ENCODE measurements at regions not wholly inside any gene's neighbourhood (a gene's known extent, or its start where the extent isn't known, plus 50 kb on each side); places are given as distances from the start of the nearest gene placed in this dataset.

- H3K9me3 Mint-ChIP-seq, result no peaks in the 10 kb centered on the region
- DNase-seq (no peak), ATAC-seq (ENCODE audit: low read depth) (no peak)
- TF ChIP-seq CTCF (IDR thresholded peaks at IDR 0.05), result no peak
- peaks cover 3% of the 10 kb centered on the region for H3K4me1 Mint-ChIP-seq
- no peaks in the 10 kb centered on the region for H3K27me3 Mint-ChIP-seq
- CTCF ChIA-PET, result no interaction called here
- no peak overlapping the region for H3K27ac Mint-ChIP-seq
- no peaks in the 10 kb centered on the region for H3K36me3 Mint-ChIP-seq (ENCODE audit: low read depth)
- no peak overlapping the region for H3K4me3 Mint-ChIP-seq
- intact Hi-C loops (cut with micrococcal nuclease), result no loop called here
- POLR2A ChIA-PET, result no interaction called here
Measured at GRCh38 chrX:1012678-1013300, 199.7 kb downstream of the CRLF2 start.

GRCh38 chrX:1011691-1012283 is 200.7 kb downstream of the CRLF2 start:
- no peak for DNase-seq
- ATAC-seq (ENCODE audit: low read depth), result no peak
- peaks cover 3% of the 10 kb centered on the region for H3K4me1 Mint-ChIP-seq

GRCh38 chrX:1009771-1010170 is 202.7 kb downstream of the CRLF2 start:
- intact Hi-C loops (cut with micrococcal nuclease), result no loop called here
- no peaks in the 10 kb centered on the region for H3K27me3 Mint-ChIP-seq
- H3K4me1 Mint-ChIP-seq, result peaks cover 3% of the 10 kb centered on the region

More at GRCh38 chrX:1011691-1012283, 200.7 kb downstream of the CRLF2 start:
- no peaks in the 10 kb centered on the region for H3K36me3 Mint-ChIP-seq (ENCODE audit: low read depth)
- H3K9me3 Mint-ChIP-seq, result no peaks in the 10 kb centered on the region
- TF ChIP-seq CTCF (IDR thresholded peaks at IDR 0.05), result no peak
- H3K27ac Mint-ChIP-seq, result no peak overlapping the region
- ChIA-PET CTCF (no interaction called here), POLR2A (no interaction called here)
- intact Hi-C loops (cut with micrococcal nuclease), result no loop called here
- no peaks in the 10 kb centered on the region for H3K27me3 Mint-ChIP-seq
- no peak overlapping the region for H3K4me3 Mint-ChIP-seq

GRCh38 chrX:1006156-1006730 is 206.2 kb downstream of the CRLF2 start:
- ATAC-seq (ENCODE audit: low read depth), result no peak

More at GRCh38 chrX:1009771-1010170, 202.7 kb downstream of the CRLF2 start:
- Mint-ChIP-seq H3K4me3 (no peak overlapping the region), H3K27ac (no peak overlapping the region), H3K36me3 (ENCODE audit: low read depth) (no peaks in the 10 kb centered on the region), H3K9me3 (no peaks in the 10 kb centered on the region)
- no peak for TF ChIP-seq CTCF (IDR thresholded peaks at IDR 0.05)
- ChIA-PET POLR2A (no interaction called here), CTCF (no interaction called here)
- ATAC-seq (ENCODE audit: low read depth) (no peak), DNase-seq (no peak)

More at GRCh38 chrX:1006156-1006730, 206.2 kb downstream of the CRLF2 start:
- DNase-seq, result no peak
- no peak for TF ChIP-seq CTCF (IDR thresholded peaks at IDR 0.05)
- ChIA-PET CTCF (no interaction called here), POLR2A (no interaction called here)
- H3K36me3 Mint-ChIP-seq (ENCODE audit: low read depth), result no peaks in the 10 kb centered on the region
- no peaks in the 10 kb centered on the region for H3K27me3 Mint-ChIP-seq
- H3K4me3 Mint-ChIP-seq, result no peak overlapping the region
- H3K4me1 Mint-ChIP-seq, result peaks cover 3% of the 10 kb centered on the region
- intact Hi-C loops (cut with micrococcal nuclease), result no loop called here
- no peaks in the 10 kb centered on the region for H3K9me3 Mint-ChIP-seq
- H3K27ac Mint-ChIP-seq, result no peak overlapping the region
